Mammary epithelial cell (primary cell): ENCODE measurements at regions not wholly inside any gene's neighbourhood (a gene's known extent, or its start where the extent isn't known, plus 50 kb on each side); places are given as distances from the start of the nearest gene placed in this dataset.

ENCODE experiments used
- EZH2 ChIP-seq: IDR thresholded peaks from 2 replicates; pipeline ENCODE4 v1.6.1; 2012; ENCODE audit warnings: low read length, inconsistent platforms, borderline replicate concordance
- TF ChIP-seq, protein P1 (sequence below), 2 donors: IDR thresholded peaks in 1 of 2; conservative IDR thresholded peaks in 1 of 2; 2 replicates each; pipeline ENCODE4 v1.5.1; 2011 to 2012; ENCODE audit warnings: inconsistent platforms in 2 of 2, low read length in 2 of 2, mild to moderate bottlenecking in 2 of 2, control low read depth in 1 of 2, low read depth in 1 of 2; ENCODE audit not compliant: insufficient read depth in 1 of 2; ENCODE audit errors: extremely low read depth in 1 of 2

DNA sequence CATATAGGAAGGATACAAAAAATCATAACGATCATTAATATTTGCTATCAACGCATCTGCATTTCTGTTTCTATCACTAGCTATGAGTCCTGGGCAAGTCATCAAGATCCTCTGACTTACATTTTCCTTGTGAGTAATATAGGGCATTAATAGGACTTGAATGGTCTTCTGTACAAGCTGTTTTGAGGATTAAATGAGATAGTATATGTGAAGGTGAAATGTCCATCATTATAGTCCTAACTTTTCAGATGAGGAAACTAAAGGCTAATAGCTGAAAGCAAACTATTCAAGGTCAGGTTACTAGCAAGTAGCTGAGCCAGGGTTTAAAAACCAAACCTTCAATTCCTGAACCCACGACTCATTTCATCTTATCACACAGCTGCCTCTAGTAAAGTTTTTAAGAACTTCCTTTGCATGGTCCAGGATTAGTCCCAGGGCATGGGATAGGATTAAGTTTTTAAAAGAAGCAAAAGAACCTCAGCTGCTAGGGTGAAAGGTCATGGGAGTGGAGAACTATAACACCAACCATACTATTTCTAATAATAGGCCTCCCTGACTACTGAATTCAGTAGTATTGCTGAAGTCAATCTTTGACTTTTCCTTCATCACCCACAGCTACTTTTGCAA lies 101.4 kb upstream of the ADAMTS20 start:
- TF ChIP-seq, protein P1, sequence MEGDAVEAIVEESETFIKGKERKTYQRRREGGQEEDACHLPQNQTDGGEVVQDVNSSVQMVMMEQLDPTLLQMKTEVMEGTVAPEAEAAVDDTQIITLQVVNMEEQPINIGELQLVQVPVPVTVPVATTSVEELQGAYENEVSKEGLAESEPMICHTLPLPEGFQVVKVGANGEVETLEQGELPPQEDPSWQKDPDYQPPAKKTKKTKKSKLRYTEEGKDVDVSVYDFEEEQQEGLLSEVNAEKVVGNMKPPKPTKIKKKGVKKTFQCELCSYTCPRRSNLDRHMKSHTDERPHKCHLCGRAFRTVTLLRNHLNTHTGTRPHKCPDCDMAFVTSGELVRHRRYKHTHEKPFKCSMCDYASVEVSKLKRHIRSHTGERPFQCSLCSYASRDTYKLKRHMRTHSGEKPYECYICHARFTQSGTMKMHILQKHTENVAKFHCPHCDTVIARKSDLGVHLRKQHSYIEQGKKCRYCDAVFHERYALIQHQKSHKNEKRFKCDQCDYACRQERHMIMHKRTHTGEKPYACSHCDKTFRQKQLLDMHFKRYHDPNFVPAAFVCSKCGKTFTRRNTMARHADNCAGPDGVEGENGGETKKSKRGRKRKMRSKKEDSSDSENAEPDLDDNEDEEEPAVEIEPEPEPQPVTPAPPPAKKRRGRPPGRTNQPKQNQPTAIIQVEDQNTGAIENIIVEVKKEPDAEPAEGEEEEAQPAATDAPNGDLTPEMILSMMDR (conservative IDR thresholded peaks at IDR 0.05 in 1 of 2, IDR thresholded peaks at IDR 0.05 in 1 of 2; ENCODE audit: extremely low read depth in 1 of 2, insufficient read depth in 1 of 2, low read depth in 1 of 2, low read length in 2 of 2), result no peak
- no peak for TF ChIP-seq EZH2
